CD4-positive, alpha-beta T cell treated with Interleukin-17A for 4 hours (primary cell): ENCODE measurements at regions not wholly inside any gene's neighbourhood (a gene's known extent, or its start where the extent isn't known, plus 50 kb on each side); places are given as distances from the start of the nearest gene placed in this dataset.

Source experiments
- DNase-seq: peaks from one replicate; pipeline ENCODE4 v3.0.0-alpha.2; 2020; ENCODE audit warnings: mixed read lengths

DNA sequence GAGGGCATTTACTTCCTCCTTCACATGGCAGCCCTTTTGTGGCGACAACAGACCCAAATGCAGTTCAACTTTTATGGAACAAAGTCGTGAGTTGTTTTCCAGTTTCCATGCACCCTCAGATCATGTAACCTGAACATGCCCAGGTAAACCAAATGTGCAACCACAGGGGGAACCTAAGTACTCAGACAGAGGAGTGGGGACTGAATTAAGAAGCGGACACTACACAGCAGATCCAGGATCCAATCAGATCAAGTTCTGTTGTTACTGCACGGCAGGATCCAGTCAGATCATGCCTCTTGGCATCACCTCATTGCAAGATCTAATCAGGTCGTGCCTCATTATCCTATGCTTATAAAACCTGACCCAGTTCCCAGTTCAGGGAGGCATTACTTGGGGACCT is 115.7 kb downstream of the MATN1 start:
- no peak for DNase-seq

DNA sequence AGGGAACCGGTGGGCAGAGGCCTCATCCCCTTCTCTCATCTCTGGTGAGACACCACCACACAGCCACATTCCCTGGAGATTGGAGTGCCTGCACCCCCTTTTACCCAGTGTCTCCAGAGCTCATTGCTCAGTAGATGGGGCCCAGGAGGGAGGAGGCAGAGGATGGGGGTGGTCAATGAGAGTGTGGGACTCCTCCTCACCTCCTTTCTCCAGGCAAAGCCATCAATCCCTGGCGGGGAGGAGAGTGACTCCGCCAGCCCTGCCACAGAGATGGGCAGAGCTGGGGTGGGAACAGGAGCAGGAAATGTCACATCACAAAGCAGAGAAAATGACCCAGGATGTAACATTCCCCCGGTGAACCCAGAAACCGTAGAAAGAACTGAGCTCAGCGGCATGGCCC is 117.2 kb downstream of the MATN1 start:
- DNase-seq = no peak

- DNase-seq = no peak
Observed at GRCh38 chr1:30605441-30605920, 117.9 kb downstream of the MATN1 start.

- DNase-seq = no peak
Observed at GRCh38 chr1:30604801-30605440, 118.5 kb downstream of the MATN1 start.

DNA sequence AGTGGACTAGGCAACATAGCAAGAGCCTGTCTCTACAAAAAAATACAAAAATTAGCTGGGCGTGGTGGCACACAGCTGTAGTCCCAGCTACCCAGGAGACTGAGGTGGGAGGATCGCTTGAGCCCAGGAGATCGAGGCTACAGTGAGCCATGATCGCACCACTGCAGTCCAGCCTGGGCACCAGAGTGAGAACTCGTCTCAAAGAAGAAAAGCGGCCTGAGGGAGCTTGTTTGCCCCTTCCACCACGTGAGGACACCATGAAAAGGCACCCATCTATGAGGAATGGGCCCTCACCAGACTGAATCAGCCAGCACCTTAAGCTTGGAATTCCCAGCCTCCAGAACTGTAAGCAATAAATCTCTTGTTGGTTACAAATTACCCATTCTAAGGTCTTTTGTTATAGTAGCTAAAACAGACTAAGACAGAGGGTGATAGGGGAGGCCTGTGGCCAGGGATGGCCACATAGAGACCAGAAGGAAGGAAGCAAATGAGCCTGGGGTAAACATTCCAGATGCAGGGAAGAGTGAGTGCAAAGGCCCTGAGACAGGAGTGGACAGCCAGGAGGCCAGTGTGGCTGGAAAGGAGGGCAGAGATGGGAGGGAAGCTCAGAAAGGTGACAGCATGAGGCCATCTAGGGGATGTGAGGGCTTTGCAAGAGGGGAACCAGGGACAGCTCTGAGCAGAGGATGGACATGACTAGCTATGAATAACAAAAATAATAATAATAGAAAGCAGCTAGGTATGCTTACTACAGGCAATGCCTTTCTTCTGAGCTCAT is 120.1 kb downstream of the MATN1 start:
- DNase-seq = no peak

- DNase-seq = no peak
Observed at GRCh38 chr1:30601316-30602085, 121.9 kb downstream of the MATN1 start.

DNA sequence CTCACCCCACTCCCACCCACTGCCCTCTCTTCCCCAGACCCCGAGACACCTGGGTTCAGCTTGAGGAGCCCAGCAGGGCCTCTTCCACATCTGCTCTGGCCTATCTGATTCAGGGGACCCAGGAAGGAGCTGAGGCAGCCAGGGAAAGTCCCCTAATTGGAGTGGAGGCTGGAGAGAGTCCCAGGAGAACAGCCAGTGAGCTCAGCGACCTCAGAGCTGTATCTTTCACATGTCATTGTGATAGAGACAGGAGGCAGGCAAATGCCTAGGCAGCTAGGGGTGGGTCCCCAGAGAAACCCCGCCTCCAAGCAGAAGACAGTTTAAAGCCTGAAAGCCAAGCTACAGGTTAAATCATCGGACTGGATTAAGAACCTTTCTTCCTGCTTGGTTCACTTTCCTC is 122.7 kb downstream of the MATN1 start:
- no peak for DNase-seq

DNA sequence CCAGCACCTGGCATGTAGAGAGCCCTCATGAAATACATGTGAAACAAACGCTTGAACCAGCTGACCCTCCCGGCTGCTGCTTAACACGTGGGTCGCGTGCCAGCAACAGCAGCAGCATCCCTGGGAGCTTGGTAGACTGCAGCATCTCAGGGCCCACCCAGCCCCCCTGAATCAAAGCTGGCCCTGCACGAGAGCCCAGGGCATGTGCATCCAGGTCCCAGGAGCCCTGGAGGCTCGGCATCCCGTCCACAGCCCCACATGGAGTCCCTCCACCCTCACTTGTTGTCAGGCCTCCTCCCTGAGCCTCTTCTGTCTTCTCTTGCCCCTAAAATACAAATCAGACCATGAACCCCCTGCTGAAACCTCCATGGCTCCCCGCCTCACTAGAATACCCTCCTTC is 123.1 kb downstream of the MATN1 start:
- no peak for DNase-seq

DNA sequence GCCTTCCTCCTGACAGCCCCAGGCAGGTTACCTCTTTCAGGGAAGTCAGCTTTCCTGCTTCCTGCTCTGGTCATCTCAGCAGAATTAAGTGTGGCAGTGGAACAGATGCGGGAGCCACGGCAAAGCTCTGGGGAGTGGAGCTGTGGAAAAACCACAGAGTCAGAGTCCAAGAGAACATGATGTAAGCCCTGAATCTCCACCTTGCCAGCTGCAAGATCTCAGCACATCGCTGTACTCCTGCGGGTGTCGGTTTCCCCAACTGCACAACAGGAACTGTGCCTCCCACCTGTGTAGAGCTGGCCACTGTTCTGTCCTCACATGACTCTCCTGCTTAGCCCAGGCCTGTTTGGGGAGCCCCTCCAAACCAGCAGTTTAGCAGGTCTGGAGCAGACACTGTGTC is 123.7 kb downstream of the MATN1 start:
- DNase-seq = no peak

GRCh38 chr1:30598571-30599114 is 124.7 kb downstream of the MATN1 start:
- no peak for DNase-seq

DNA sequence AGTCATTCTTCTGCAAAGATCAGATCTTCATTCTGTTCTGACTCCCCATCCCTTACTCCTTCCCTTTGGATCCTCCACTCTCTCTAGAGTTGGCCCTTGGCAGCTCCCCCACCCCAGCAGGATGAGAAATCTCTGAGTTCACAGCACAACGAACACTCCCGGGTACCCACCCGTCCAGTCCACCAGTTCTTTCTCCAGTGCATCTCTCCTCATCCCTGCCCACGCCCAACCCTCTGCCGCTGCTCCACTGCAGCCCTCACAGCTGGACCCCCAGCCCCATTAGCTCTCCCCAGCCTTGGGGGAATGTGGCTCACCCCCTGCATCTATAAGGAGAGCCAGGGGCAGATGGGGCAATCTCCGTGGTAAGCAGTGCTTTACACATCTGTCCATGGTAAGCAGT is 125.7 kb downstream of the MATN1 start:
- no peak for DNase-seq

- DNase-seq = no peak
Observed at GRCh38 chr1:30596891-30597290, 126.5 kb downstream of the MATN1 start.

DNA sequence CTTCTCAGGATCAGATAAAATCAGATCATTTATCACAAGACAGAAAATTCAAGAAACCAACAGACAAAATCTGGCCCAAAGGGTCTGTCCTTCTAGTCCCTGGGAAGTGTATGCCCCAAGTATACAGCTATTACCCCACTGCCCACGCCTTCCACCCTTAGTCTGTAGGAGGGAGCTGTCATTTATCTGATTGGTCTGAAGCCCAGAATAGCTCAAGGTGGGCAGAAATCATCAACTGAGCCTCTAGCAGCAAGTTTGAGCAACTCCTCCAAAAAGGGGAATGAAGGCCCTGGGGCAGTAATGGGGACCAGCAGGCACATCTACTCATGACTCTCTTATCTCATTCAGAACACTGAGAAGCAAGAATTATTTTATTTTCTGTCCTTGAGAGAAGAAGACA is 126.9 kb downstream of the MATN1 start:
- DNase-seq = no peak

DNA sequence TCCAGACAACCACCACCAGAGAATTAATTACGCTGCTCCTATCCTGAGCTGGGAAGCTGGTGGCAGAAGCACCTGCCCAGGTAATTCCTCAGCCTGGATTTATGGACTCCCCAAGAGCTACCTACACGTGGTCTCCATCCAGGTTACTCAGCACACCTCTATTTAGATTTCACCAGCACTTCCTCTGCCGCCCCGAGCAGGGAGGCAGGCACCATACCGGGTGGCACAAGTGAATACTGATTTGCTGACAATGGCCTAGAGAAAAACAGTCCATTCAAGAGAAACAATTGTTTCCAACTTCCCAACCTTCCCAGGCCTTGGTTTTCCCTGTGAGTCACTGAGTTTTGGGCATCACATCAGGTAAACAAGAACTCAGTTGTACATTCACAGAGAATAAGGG is 134.3 kb downstream of the MATN1 start:
- no peak for DNase-seq

GRCh38 chr1:30588311-30589073 is 134.9 kb downstream of the MATN1 start:
- no peak for DNase-seq

DNA sequence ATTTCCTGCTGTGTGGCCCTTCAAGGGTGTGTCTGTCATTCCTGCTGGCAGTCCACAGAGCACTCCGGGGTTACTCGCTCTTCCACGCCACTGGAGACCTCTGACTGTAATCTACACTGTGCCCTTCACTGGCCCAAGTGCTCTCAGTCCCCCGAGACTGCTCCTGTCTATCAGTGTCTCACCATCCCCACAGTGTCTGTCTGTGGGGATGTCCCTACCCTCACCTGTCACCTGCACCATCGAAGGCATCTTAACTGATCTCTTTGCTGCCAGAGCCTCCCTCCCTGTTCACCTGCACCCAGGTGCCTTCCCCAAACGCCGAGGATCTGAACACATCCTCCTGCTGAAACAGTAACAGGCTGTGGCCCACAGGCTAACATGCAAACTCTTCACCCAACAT is 136.7 kb downstream of the MATN1 start:
- no peak for DNase-seq

GRCh38 chr1:30579580-30579979 is 143.8 kb downstream of the MATN1 start:
- DNase-seq = no peak

DNA sequence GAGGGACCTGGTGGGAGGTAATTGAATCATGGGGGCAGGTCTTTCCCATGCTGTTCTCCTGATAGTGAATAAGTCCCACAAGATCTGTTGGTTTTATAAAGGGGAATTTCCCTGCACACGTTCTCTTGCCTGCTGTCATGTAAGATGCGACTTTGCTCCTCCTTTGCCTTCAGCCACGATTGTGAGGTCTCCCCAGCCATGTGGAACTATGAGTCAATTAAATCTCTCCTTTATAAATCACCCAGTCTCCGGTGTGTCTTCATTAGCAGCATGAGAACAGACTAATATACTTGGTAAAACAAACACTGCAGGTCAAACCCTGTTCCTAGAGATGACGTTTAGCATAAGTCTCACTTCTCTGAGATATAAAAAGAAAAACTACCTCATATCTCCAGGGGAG is 148.3 kb downstream of the MATN1 start:
- no peak for DNase-seq

DNA sequence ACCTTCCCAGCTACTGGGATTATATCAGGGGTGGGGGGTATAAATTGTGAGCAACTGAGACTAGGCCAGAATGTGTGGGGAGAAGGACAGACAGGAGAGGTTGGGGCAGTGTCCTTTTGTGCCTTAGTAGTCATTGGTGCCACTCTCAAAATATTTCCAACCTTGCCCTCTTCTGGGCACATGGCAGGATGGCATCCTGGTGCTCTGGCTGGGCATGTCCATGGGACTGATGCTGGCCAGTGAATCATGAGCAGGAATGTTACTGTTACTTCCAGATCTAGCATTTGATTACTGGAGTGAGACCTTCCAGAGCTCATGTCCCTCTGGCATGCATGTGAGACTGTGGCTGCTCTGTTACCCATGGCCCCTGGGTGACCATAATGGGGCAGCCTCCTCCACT is 151.2 kb downstream of the MATN1 start:
- no peak for DNase-seq

DNA sequence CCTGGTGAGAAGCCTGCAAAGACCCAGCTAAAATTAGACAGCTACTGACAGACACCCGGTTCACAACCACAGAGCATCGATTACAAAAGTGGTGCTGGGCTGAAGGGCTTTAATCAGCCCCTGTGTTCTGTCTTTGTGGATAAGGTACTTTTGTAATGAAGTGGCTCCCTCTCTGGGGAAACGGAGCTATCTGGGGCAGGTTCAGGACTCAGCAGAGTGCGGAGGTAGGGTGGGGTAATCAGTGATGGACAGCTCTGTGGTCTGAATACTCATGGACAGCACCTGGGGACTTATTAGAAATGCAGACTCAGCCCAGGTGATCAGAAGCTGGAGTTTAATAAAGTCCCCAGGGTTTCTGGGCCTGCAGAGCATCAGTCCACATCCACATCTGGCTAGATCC is 152.0 kb downstream of the MATN1 start:
- DNase-seq = no peak

DNA sequence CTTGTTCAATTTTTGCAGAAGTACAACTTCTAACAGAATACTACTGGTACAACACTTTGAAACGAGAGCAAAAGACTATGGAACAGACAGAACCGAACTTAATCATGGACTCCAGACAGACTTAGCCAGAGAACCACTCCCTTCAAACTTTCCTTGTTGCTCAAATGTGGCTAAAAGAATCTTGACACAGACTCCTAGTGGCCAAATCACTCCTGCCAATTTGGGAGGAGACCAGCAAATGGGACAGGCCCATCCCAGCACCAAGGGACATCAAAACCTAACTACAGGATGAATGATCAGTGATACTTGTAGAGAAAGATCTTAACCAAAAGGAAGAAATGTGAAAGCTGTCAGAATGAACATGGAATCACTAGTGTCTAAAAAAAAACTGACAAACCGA is 154.0 kb downstream of the MATN1 start:
- no peak for DNase-seq

DNA sequence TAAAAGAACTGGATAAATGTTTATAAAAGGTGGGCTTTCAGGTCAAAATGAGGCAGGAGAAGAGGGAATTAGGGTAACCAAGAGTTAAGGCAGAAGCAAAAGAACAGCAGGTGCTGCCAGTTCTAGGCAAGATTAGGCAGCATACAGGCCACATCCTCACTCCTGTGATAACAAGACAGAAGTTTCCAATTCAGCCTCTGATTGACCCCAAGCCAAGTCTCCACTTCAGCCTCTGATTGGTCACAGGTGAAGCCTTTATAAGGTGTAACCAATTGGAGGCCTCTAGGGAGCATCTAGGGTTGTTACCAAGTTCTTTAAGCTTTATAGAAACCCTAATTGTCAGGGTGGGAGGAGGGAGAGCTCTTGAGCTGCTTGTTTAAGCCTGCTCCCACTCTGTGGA is 160.8 kb downstream of the MATN1 start:
- no peak for DNase-seq

DNA sequence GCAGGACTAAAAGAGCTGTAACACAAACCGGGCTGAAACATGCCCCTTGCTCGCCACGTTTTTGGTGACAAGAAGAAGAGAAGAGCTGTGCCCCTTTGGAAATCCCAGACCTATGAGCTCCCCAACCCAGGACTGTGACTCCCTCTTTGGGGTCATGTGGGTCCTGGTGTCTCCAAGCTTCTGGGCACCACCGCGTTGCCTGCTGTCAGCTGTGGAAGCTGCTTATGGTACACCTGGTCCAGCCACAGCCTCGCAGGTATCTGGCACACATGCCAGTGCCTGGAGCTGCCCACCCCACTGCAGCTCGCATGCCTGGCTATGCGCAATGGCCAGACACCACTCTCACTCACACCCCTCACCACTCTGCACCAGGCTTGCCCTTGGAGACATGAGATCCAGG is 171.8 kb downstream of the MATN1 start:
- no peak for DNase-seq
